ENCODE measurements at regions not wholly inside any gene's neighbourhood (a gene's known extent, or its start where the extent isn't known, plus 50 kb on each side); places are given as distances from the start of the nearest gene placed in this dataset.

GRCh38 chr10:105964009-105964408 lies 1200.5 kb downstream of the SORCS1 start:
- Mint-ChIP-seq H3K27me3 (ENCODE audit: low read depth) (no peaks in the 10 kb centered on the region), H3K36me3 (no peaks in the 10 kb centered on the region), H3K27ac (no peak overlapping the region), H3K9me3 (no peaks in the 10 kb centered on the region), H3K4me1 (peaks cover 13% of the 10 kb centered on the region), H3K4me3 (no peak overlapping the region)
- no peak for DNase-seq (ENCODE audit: low spot score in 2 of 2, unreplicated experiment in 2 of 2)
- TF ChIP-seq CTCF (IDR thresholded peaks at IDR 0.05; ENCODE audit: unreplicated experiment) = no peak

DNA sequence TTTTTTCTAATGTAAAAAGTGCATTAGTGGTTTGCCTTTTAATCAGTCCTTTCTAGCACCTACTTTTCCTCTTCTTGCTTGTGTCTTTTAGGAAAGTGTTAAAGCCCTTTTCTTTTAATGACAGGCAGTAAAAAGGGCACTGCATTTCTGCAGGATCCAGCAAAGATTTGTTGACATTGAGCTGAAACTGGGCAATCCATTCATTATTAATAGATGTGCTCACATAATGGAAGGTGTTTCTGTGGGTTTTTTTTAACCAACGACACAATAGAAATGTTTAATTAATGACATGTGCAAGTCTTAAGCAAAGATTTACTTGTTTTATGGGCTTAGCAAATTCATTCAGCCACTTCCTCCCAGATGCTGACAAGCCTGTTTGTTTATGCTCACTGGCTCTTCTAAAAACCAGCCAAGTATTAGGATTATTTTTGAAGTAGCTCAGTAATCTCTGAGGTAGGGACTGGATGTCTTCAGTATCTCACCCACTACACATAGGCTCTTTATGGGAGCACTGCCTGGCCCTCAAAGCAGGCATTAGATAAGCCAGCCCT lies 1201.1 kb downstream of the SORCS1 start:
- Mint-ChIP-seq H3K27me3 (ENCODE audit: low read depth) (no peaks in the 10 kb centered on the region), H3K4me1 (peaks cover 13% of the 10 kb centered on the region), H3K27ac (no peak overlapping the region), H3K36me3 (no peaks in the 10 kb centered on the region), H3K4me3 (no peak overlapping the region), H3K9me3 (no peaks in the 10 kb centered on the region)
- no peak for DNase-seq (ENCODE audit: low spot score in 2 of 2, unreplicated experiment in 2 of 2)
- TF ChIP-seq CTCF (IDR thresholded peaks at IDR 0.05; ENCODE audit: unreplicated experiment) = no peak

- H3K27ac Mint-ChIP-seq = no peak overlapping the region
- H3K36me3 Mint-ChIP-seq = no peaks in the 10 kb centered on the region
- no peaks in the 10 kb centered on the region for H3K27me3 Mint-ChIP-seq (ENCODE audit: low read depth)
- H3K4me1 Mint-ChIP-seq = peaks cover 14% of the 10 kb centered on the region
- no peak overlapping the region for H3K4me3 Mint-ChIP-seq
- TF ChIP-seq CTCF (IDR thresholded peaks at IDR 0.05; ENCODE audit: unreplicated experiment) = no peak
- no peak for DNase-seq (ENCODE audit: low spot score in 2 of 2, unreplicated experiment in 2 of 2)
- no peaks in the 10 kb centered on the region for H3K9me3 Mint-ChIP-seq
These were observed 1208.0 kb downstream of the SORCS1 start for GRCh38 chr10:105956550-105956949.

DNA sequence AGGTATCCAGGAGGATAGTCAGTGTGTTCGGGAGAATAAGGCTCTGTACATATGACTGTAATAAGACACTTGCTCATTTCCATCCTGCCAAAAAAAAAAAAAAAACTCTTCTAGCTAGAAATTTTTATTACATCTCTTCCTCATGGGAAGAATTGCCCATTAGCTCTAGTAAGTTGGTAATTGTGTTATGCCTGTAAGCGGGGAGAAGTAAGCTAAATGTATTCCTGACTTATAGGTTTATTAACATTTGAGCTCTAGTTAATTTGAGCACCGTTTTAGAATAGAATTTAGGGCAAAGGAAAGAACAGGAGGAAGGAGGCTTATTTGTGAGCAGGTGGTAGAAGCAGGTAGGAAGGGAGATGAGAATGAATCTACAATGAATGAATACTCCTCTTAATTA lies 1210.6 kb downstream of the SORCS1 start:
- Mint-ChIP-seq H3K27me3 (ENCODE audit: low read depth) (no peaks in the 10 kb centered on the region), H3K36me3 (no peaks in the 10 kb centered on the region), H3K4me3 (no peak overlapping the region)

DNA sequence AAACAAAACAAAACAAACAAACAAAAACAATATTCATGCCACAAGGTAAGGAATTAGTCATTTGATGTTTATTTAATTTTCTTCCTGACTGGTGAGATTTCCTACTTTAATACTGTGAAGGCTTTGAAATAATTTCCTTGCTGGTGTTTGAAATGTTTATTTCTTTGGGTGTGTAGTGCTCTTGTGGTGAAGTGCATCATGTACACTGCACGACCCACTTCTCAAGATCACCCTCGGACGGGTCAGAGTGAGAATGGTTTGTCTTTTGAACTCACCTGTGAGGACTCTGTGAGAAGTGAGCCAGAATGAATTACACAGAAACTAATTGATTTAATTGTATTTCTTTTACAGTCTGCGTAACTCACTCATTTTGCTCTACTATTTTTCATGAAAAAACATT lies 1211.5 kb downstream of the SORCS1 start:
- H3K4me3 Mint-ChIP-seq = no peak overlapping the region
- no peaks in the 10 kb centered on the region for H3K36me3 Mint-ChIP-seq
- H3K9me3 Mint-ChIP-seq = no peaks in the 10 kb centered on the region
- H3K4me1 Mint-ChIP-seq = peaks cover 14% of the 10 kb centered on the region
- peak overlapping the region; percentile 92 for H3K27ac Mint-ChIP-seq
- TF ChIP-seq CTCF (IDR thresholded peaks at IDR 0.05; ENCODE audit: unreplicated experiment) = no peak
- H3K27me3 Mint-ChIP-seq (ENCODE audit: low read depth) = no peaks in the 10 kb centered on the region
- no peak for DNase-seq (ENCODE audit: low spot score in 2 of 2, unreplicated experiment in 2 of 2)

More for the DNA sequence above, 1210.6 kb downstream of the SORCS1 start:
- no peak for TF ChIP-seq CTCF (IDR thresholded peaks at IDR 0.05; ENCODE audit: unreplicated experiment)
- no peak overlapping the region for H3K27ac Mint-ChIP-seq
- H3K9me3 Mint-ChIP-seq = no peaks in the 10 kb centered on the region
- DNase-seq (ENCODE audit: low spot score in 2 of 2, unreplicated experiment in 2 of 2) = no peak
- peaks cover 14% of the 10 kb centered on the region for H3K4me1 Mint-ChIP-seq

- DNase-seq (ENCODE audit: low spot score in 2 of 2, unreplicated experiment in 2 of 2) = no peak
- peak overlapping the region; percentile 92 for H3K27ac Mint-ChIP-seq
- H3K4me3 Mint-ChIP-seq = peak overlapping the region; percentile 36
These were observed 1212.4 kb downstream of the SORCS1 start for GRCh38 chr10:105952153-105952552.

More at GRCh38 chr10:105952153-105952552, 1212.4 kb downstream of the SORCS1 start:
- H3K27me3 Mint-ChIP-seq (ENCODE audit: low read depth) = no peaks in the 10 kb centered on the region
- H3K9me3 Mint-ChIP-seq = no peaks in the 10 kb centered on the region
- TF ChIP-seq CTCF (IDR thresholded peaks at IDR 0.05; ENCODE audit: unreplicated experiment) = no peak
- H3K4me1 Mint-ChIP-seq = peaks cover 14% of the 10 kb centered on the region
- H3K36me3 Mint-ChIP-seq = no peaks in the 10 kb centered on the region

Data from mesothelial cell of epicardium (in vitro differentiated cells).